Mesendoderm (in vitro differentiated cells): ENCODE measurements at regions not wholly inside any gene's neighbourhood (a gene's known extent, or its start where the extent isn't known, plus 50 kb on each side); places are given as distances from the start of the nearest gene placed in this dataset.

Experiments
- DNase-seq: peaks from one replicate; pipeline ENCODE4 v3.0.0; 2013
- H2AK5ac ChIP-seq: 2 replicates; pipeline ENCODE4 v1.6.1; 2013; ENCODE audit warnings: low read length, inconsistent platforms
- H2BK120ac ChIP-seq: 2 replicates; pipeline ENCODE4 v1.6.1; 2013; ENCODE audit warnings: low read depth, mild to moderate bottlenecking, low read length, moderate library complexity, mixed read lengths
- H2BK15ac ChIP-seq: replicated peaks from 2 replicates; pipeline ENCODE4 v1.6.1; 2013; ENCODE audit warnings: low read depth, mild to moderate bottlenecking, moderate library complexity
- H2BK5ac ChIP-seq: 2 replicates; pipeline ENCODE4 v1.6.1; 2013; ENCODE audit warnings: low read length, inconsistent platforms
- H3K18ac ChIP-seq: 2 replicates; pipeline ENCODE4 v1.6.1; 2013; ENCODE audit warnings: mild to moderate bottlenecking, low read length, mixed read lengths
- H3K23ac ChIP-seq: one replicate; pipeline ENCODE4 v1.6.1; 2013; ENCODE audit warnings: low read length
- H3K27ac ChIP-seq: 2 replicates; pipeline ENCODE4 v1.5.1; 2013; ENCODE audit warnings: low read depth, mild to moderate bottlenecking, inconsistent platforms, low read length, moderate library complexity
- H3K27me3 ChIP-seq: 2 replicates; pipeline ENCODE4 v1.6.1; 2013; ENCODE audit warnings: low read length, control low read depth, mild to moderate bottlenecking, inconsistent platforms; ENCODE audit not compliant: insufficient read depth, poor library complexity
- H3K36me3 ChIP-seq: 2 replicates; pipeline ENCODE4 v1.6.1; 2013; ENCODE audit warnings: low read length, inconsistent platforms; ENCODE audit not compliant: control insufficient read depth, insufficient read depth
- H3K4ac ChIP-seq: one replicate; pipeline ENCODE4 v1.6.1; 2013; ENCODE audit warnings: low read depth, mild to moderate bottlenecking, low read length, moderate library complexity
- H3K4me1 ChIP-seq: 2 replicates; pipeline ENCODE4 v1.6.1; 2013; ENCODE audit warnings: low read depth, low read length, inconsistent platforms; ENCODE audit not compliant: control insufficient read depth
- H3K4me2 ChIP-seq: 2 replicates; pipeline ENCODE4 v1.6.1; 2013; ENCODE audit warnings: low read length
- H3K4me3 ChIP-seq: 2 replicates; pipeline ENCODE4 v1.5.1; 2013; ENCODE audit warnings: mild to moderate bottlenecking, low read length
- H3K56ac ChIP-seq: one replicate; pipeline ENCODE4 v1.6.1; 2013; ENCODE audit warnings: low read length
- H3K79me1 ChIP-seq: 2 replicates; pipeline ENCODE4 v1.6.1; 2013; ENCODE audit warnings: low read length, inconsistent platforms
- H3K79me2 ChIP-seq: 2 replicates; pipeline ENCODE4 v1.6.1; 2013; ENCODE audit warnings: mild to moderate bottlenecking, low read length; ENCODE audit not compliant: control insufficient read depth, insufficient read depth
- H3K9ac ChIP-seq: 2 replicates; pipeline ENCODE4 v1.6.1; 2013; ENCODE audit warnings: low read length, inconsistent platforms
- H4K5ac ChIP-seq: one replicate; pipeline ENCODE4 v1.6.1; 2013; ENCODE audit warnings: low read length
- H4K8ac ChIP-seq: one replicate; pipeline ENCODE4 v1.6.1; 2013; ENCODE audit warnings: low read depth, mild to moderate bottlenecking, control low read depth, low read length, moderate library complexity
- WGBS: extraction: QIAGEN DNeasy Blood & Tissue Kit; methylation state at CpG from one replicate; pipeline ENCODE4 v1.1.7; 2013; ENCODE audit warnings: low lambda C conversion rate, missing lambda C conversion rate; ENCODE audit not compliant: insufficient coverage; ENCODE audit errors: extremely low coverage; 5-methylcytosine and 5-hydroxymethylcytosine counted together

GRCh38 chr7:18288322-18289037 is 207.1 kb upstream of the HDAC9 start:
- H4K5ac ChIP-seq: no peak overlapping the region
- DNase-seq: no peak
- H2BK120ac ChIP-seq: no peak overlapping the region
- no peak overlapping the region for H3K4me3 ChIP-seq
- H2AK5ac ChIP-seq: no peak overlapping the region
- H4K8ac ChIP-seq: no peak overlapping the region
- no peak overlapping the region for H2BK15ac ChIP-seq
- H3K18ac ChIP-seq: no peak overlapping the region
- no peaks in the 10 kb centered on the region for H3K27me3 ChIP-seq
- H3K9ac ChIP-seq: no peak overlapping the region
- H3K4me2 ChIP-seq: no peak overlapping the region
- H2BK5ac ChIP-seq: no peak overlapping the region
- no peaks in the 10 kb centered on the region for H3K79me1 ChIP-seq
- no peaks in the 10 kb centered on the region for H3K4me1 ChIP-seq
- H3K36me3 ChIP-seq: no peaks in the 10 kb centered on the region
- no peak overlapping the region for H3K4ac ChIP-seq
- no peak overlapping the region for H3K23ac ChIP-seq
- WGBS: 100% methylated on average over 1 of the region's 3 CpGs
- H3K56ac ChIP-seq: no peak overlapping the region
- H3K79me2 ChIP-seq: no peaks in the 10 kb centered on the region
- H3K27ac ChIP-seq: no peak overlapping the region

GRCh38 chr7:18289788-18290187 is 205.8 kb upstream of the HDAC9 start:
- Histone ChIP-seq H2BK5ac (no peak overlapping the region), H2BK15ac (no peak overlapping the region), H3K23ac (no peak overlapping the region), H3K27ac (no peak overlapping the region), H3K4me1 (no peaks in the 10 kb centered on the region), H4K8ac (no peak overlapping the region), H3K9ac (no peak overlapping the region), H3K4me2 (no peak overlapping the region), H2AK5ac (no peak overlapping the region), H3K27me3 (no peaks in the 10 kb centered on the region), H3K56ac (no peak overlapping the region), H3K79me2 (no peaks in the 10 kb centered on the region), H3K4me3 (no peak overlapping the region), H2BK120ac (no peak overlapping the region), H4K5ac (no peak overlapping the region), H3K4ac (no peak overlapping the region), H3K79me1 (no peaks in the 10 kb centered on the region), H3K36me3 (no peaks in the 10 kb centered on the region), H3K18ac (no peak overlapping the region)
- DNase-seq: no peak
- WGBS: no CpG with 5 or more reads among the region's 4 CpGs

GRCh38 chr7:18290223-18290622 is 205.3 kb upstream of the HDAC9 start:
- Histone ChIP-seq H3K4ac (no peak overlapping the region), H3K23ac (no peak overlapping the region), H3K9ac (no peak overlapping the region), H3K18ac (no peak overlapping the region), H2AK5ac (no peak overlapping the region), H4K8ac (no peak overlapping the region), H3K56ac (no peak overlapping the region), H3K27me3 (no peaks in the 10 kb centered on the region), H3K79me2 (no peaks in the 10 kb centered on the region), H4K5ac (no peak overlapping the region), H2BK120ac (no peak overlapping the region), H3K36me3 (no peaks in the 10 kb centered on the region), H2BK15ac (no peak overlapping the region), H3K4me3 (no peak overlapping the region), H3K27ac (no peak overlapping the region), H2BK5ac (no peak overlapping the region), H3K79me1 (no peaks in the 10 kb centered on the region), H3K4me1 (no peaks in the 10 kb centered on the region), H3K4me2 (no peak overlapping the region)
- WGBS: no CpG with 5 or more reads among the region's 5 CpGs
- no peak for DNase-seq

GRCh38 chr7:18290865-18291264 is 204.7 kb upstream of the HDAC9 start:
- no peaks in the 10 kb centered on the region for H3K36me3 ChIP-seq
- H3K27ac ChIP-seq: no peak overlapping the region
- WGBS: no CpG with 5 or more reads among the region's 1 CpG
- no peak overlapping the region for H2BK5ac ChIP-seq
- no peaks in the 10 kb centered on the region for H3K27me3 ChIP-seq
- H3K56ac ChIP-seq: no peak overlapping the region
- no peak overlapping the region for H3K4me2 ChIP-seq
- no peaks in the 10 kb centered on the region for H3K79me1 ChIP-seq
- H3K79me2 ChIP-seq: no peaks in the 10 kb centered on the region
- H3K4me1 ChIP-seq: no peaks in the 10 kb centered on the region
- no peak overlapping the region for H3K4ac ChIP-seq
- no peak overlapping the region for H3K23ac ChIP-seq
- no peak overlapping the region for H4K5ac ChIP-seq
- no peak overlapping the region for H2BK120ac ChIP-seq
- H3K18ac ChIP-seq: no peak overlapping the region
- no peak overlapping the region for H2BK15ac ChIP-seq
- H2AK5ac ChIP-seq: no peak overlapping the region
- no peak for DNase-seq
- no peak overlapping the region for H3K4me3 ChIP-seq
- no peak overlapping the region for H3K9ac ChIP-seq
- no peak overlapping the region for H4K8ac ChIP-seq

- Histone ChIP-seq H3K4me2 (no peak overlapping the region), H3K4me3 (no peak overlapping the region), H4K8ac (no peak overlapping the region), H3K79me2 (no peaks in the 10 kb centered on the region), H3K18ac (no peak overlapping the region), H4K5ac (no peak overlapping the region), H3K4ac (no peak overlapping the region), H3K56ac (no peak overlapping the region), H3K9ac (no peak overlapping the region), H3K23ac (no peak overlapping the region), H2AK5ac (no peak overlapping the region), H3K4me1 (no peaks in the 10 kb centered on the region), H3K27ac (no peak overlapping the region), H2BK15ac (no peak overlapping the region), H2BK5ac (no peak overlapping the region), H3K27me3 (no peaks in the 10 kb centered on the region), H3K79me1 (no peaks in the 10 kb centered on the region), H2BK120ac (no peak overlapping the region), H3K36me3 (no peaks in the 10 kb centered on the region)
- DNase-seq: no peak
- WGBS: no CpG with 5 or more reads among the region's 2 CpGs
Observed at GRCh38 chr7:18292584-18292983, 203.0 kb upstream of the HDAC9 start.

- Histone ChIP-seq H3K56ac (no peak overlapping the region), H4K5ac (no peak overlapping the region), H3K27ac (no peak overlapping the region), H4K8ac (no peak overlapping the region), H2AK5ac (no peak overlapping the region), H3K23ac (no peak overlapping the region), H2BK120ac (no peak overlapping the region), H3K4me2 (no peak overlapping the region), H3K4ac (no peak overlapping the region), H3K79me2 (no peaks in the 10 kb centered on the region), H3K9ac (no peak overlapping the region), H3K4me1 (no peaks in the 10 kb centered on the region), H3K27me3 (no peaks in the 10 kb centered on the region), H2BK15ac (no peak overlapping the region), H2BK5ac (no peak overlapping the region), H3K18ac (no peak overlapping the region), H3K79me1 (no peaks in the 10 kb centered on the region), H3K4me3 (no peak overlapping the region), H3K36me3 (no peaks in the 10 kb centered on the region)
- DNase-seq: no peak
- WGBS: no CpG with 5 or more reads among the region's 2 CpGs
Observed at GRCh38 chr7:18293759-18294158, 201.8 kb upstream of the HDAC9 start.
